Smooth muscle cell (in vitro differentiated cells): ENCODE measurements at regions not wholly inside any gene's neighbourhood (a gene's known extent, or its start where the extent isn't known, plus 50 kb on each side); places are given as distances from the start of the nearest gene placed in this dataset.

ENCODE experiments used
- DNase-seq: peaks from one replicate; lab custom pipeline; 2025; ENCODE audit not compliant: unreplicated experiment; lab: John Stamatoyannopoulos, UW
- H2AFZ ChIP-seq: fragments of 200-600 bp; sonication (generic); 2 replicates; pipeline ENCODE4 v1.6.0; 2016; ENCODE audit warnings: antibody characterized with exemption, low read depth, mild to moderate bottlenecking
- H3F3A ChIP-seq: fragments of 200-600 bp; sonication (generic); 2 replicates; pipeline ENCODE4 v1.6.0; 2017; ENCODE audit warnings: antibody characterized with exemption, low read depth
- H3K27ac ChIP-seq: fragments of 200-600 bp; sonication (generic); 2 replicates; pipeline ENCODE4 v1.5.1; 2016; ENCODE audit warnings: low read depth, mild to moderate bottlenecking
- H3K27me3 ChIP-seq: fragments of 200-600 bp; sonication (generic); 2 replicates; pipeline ENCODE4 v1.6.1; 2016; ENCODE audit warnings: low read depth, mild to moderate bottlenecking
- H3K36me3 ChIP-seq: fragments of 200-600 bp; sonication (generic); 2 replicates; pipeline ENCODE4 v1.5.1; 2016; ENCODE audit warnings: low read depth
- H3K4me1 ChIP-seq: fragments of 200-600 bp; sonication (generic); 2 replicates; pipeline ENCODE4 v1.5.1; 2016; ENCODE audit warnings: low read depth
- H3K4me2 ChIP-seq: fragments of 200-600 bp; sonication (generic); 2 replicates; pipeline ENCODE4 v1.6.0; 2016; ENCODE audit warnings: mild to moderate bottlenecking
- H3K4me3 ChIP-seq: fragments of 200-600 bp; sonication (generic); 2 replicates; pipeline ENCODE4 v1.5.1; 2016; ENCODE audit warnings: mild to moderate bottlenecking
- H3K79me2 ChIP-seq: fragments of 200-600 bp; sonication (generic); 2 replicates; pipeline ENCODE4 v1.6.0; 2016; ENCODE audit warnings: low read depth, mild to moderate bottlenecking
- H3K9ac ChIP-seq: fragments of 200-600 bp; sonication (generic); 2 replicates; pipeline ENCODE4 v1.6.0; 2016; ENCODE audit warnings: low read depth
- H3K9me3 ChIP-seq: fragments of 200-600 bp; sonication (generic); replicated peaks from 2 replicates; pipeline ENCODE4 v1.5.1; 2016; ENCODE audit warnings: low read depth
- H4K20me1 ChIP-seq: fragments of 200-600 bp; sonication (generic); 2 replicates; pipeline ENCODE4 v1.6.0; 2016; ENCODE audit warnings: low read depth
- WGBS: methylation state at CpG from one replicate; pipeline ENCODE4 v1.1.7; 2016; ENCODE audit warnings: low lambda C conversion rate; 5-methylcytosine and 5-hydroxymethylcytosine counted together
- TF ChIP-seq, protein P1 (sequence below): fragments of 200-600 bp; sonication (generic); IDR thresholded peaks from 2 replicates; pipeline ENCODE4 v1.5.1; 2017; ENCODE audit warnings: borderline replicate concordance, mild to moderate bottlenecking, antibody characterized with exemption; ENCODE audit not compliant: insufficient read depth, poor library complexity, severe bottlenecking

DNA sequence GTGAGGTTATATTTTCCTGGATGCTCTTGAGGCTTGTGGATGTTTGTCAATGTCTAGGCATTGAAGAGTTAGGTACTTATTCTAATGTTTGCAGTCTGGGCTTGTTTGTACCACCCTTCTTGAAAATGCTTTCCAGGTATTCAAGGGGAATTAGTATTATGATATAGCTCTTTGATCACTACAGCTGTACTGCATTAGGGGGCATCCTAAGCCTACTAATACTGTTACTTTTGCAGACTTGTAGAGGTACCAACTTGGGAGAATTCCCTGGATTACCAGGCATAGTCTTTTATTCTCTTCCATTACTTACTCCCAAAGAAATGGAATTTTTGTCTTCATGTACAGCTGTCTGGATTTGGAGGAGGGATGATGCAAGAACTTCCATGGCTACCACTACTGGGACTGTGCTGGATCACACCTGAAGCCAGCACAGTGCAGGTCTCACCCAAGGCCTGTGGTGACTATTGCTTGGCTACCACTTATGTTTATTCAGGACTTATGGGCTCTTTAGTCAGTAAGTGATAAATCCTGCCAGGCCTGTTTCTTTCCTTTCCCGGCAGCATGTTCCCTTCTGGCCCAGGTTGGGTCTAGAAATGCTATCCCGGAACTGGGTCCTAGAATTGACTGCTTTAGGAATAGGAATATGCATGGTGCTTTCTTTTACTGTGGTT lies 402.9 kb downstream of the IL20RB start:
- H2AFZ ChIP-seq: no peak overlapping the region
- no peak overlapping the region for H3K4me3 ChIP-seq
- H3K4me1 ChIP-seq: no peaks in the 10 kb centered on the region
- H3K9me3 ChIP-seq: no peaks in the 10 kb centered on the region
- H3K9ac ChIP-seq: no peak overlapping the region
- no peaks in the 10 kb centered on the region for H3F3A ChIP-seq
- H3K79me2 ChIP-seq: no peaks in the 10 kb centered on the region
- no peak overlapping the region for H3K27ac ChIP-seq
- TF ChIP-seq, protein P1, sequence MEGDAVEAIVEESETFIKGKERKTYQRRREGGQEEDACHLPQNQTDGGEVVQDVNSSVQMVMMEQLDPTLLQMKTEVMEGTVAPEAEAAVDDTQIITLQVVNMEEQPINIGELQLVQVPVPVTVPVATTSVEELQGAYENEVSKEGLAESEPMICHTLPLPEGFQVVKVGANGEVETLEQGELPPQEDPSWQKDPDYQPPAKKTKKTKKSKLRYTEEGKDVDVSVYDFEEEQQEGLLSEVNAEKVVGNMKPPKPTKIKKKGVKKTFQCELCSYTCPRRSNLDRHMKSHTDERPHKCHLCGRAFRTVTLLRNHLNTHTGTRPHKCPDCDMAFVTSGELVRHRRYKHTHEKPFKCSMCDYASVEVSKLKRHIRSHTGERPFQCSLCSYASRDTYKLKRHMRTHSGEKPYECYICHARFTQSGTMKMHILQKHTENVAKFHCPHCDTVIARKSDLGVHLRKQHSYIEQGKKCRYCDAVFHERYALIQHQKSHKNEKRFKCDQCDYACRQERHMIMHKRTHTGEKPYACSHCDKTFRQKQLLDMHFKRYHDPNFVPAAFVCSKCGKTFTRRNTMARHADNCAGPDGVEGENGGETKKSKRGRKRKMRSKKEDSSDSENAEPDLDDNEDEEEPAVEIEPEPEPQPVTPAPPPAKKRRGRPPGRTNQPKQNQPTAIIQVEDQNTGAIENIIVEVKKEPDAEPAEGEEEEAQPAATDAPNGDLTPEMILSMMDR: no peak
- no peak for DNase-seq
- no peaks in the 10 kb centered on the region for H3K27me3 ChIP-seq
- 88% methylated on average over 2 of the region's 2 CpGs for WGBS
- no peaks in the 10 kb centered on the region for H3K36me3 ChIP-seq
- H4K20me1 ChIP-seq: no peaks in the 10 kb centered on the region
- no peak overlapping the region for H3K4me2 ChIP-seq

DNA sequence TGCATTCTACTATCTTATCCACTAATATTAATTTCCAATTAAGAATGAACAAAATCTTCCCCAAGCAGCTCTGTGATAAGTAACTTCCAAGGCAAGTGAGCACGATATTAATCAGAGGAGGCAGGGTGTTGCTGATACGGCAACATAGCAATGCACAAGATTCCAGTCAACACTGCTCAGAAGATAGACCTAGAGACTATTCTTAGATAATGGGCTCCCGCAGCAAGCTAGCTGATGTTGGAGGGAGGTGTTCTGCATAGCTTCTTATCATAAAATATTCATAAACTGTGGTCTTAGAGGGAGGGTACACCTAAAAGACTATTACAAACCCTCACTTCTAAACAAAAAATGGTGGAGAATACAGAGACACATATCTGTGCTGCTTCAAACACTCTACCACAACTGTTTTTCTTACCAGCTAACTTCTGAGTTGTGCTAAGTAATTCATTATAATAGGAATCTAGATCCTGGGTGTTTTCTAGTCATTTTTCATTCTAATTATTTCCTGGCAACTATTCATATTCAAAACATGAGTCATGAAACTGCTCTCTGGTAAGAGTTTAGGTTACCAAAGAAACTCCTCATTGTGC lies 382.0 kb upstream of the SOX14 start:
- Histone ChIP-seq H3F3A (no peaks in the 10 kb centered on the region), H3K36me3 (no peaks in the 10 kb centered on the region), H3K9me3 (no peaks in the 10 kb centered on the region), H3K4me1 (no peaks in the 10 kb centered on the region), H3K27ac (no peak overlapping the region), H2AFZ (no peak overlapping the region), H4K20me1 (no peaks in the 10 kb centered on the region), H3K9ac (no peak overlapping the region), H3K79me2 (no peaks in the 10 kb centered on the region), H3K4me2 (no peak overlapping the region), H3K27me3 (no peaks in the 10 kb centered on the region), H3K4me3 (no peak overlapping the region)
- DNase-seq: no peak
- WGBS: 94% methylated on average over 3 of the region's 3 CpGs
- TF ChIP-seq, protein P1: no peak

DNA sequence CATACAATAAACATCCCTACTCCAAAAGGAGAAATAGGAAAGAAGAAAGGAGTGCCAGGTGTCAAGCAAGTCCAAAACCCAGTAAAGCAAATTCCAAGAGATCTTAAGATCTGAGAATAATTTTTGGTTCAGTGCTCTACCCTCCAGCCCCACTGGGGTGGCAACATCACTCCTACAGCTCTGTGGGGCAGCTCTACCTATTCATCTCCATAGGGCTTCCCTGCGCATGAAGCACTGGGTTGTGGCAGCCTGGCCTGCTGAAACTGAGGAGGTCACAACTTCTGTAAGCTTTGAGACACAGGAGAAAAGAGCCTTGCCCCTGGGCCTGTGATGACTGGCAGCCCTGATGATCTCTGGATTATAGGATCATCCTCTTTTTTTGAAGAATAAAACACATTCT lies 378.2 kb upstream of the SOX14 start:
- no peaks in the 10 kb centered on the region for H3K27me3 ChIP-seq
- WGBS: 88% methylated on average over 1 of the region's 1 CpG
- no peak for DNase-seq
- no peak overlapping the region for H2AFZ ChIP-seq
- H3F3A ChIP-seq: no peaks in the 10 kb centered on the region
- TF ChIP-seq, protein P1: no peak
- H3K9me3 ChIP-seq: no peaks in the 10 kb centered on the region
- H3K27ac ChIP-seq: no peak overlapping the region
- H3K4me1 ChIP-seq: no peaks in the 10 kb centered on the region
- no peaks in the 10 kb centered on the region for H3K79me2 ChIP-seq
- H3K4me3 ChIP-seq: no peak overlapping the region
- H3K9ac ChIP-seq: no peak overlapping the region
- no peak overlapping the region for H3K4me2 ChIP-seq
- no peaks in the 10 kb centered on the region for H3K36me3 ChIP-seq
- no peaks in the 10 kb centered on the region for H4K20me1 ChIP-seq

DNA sequence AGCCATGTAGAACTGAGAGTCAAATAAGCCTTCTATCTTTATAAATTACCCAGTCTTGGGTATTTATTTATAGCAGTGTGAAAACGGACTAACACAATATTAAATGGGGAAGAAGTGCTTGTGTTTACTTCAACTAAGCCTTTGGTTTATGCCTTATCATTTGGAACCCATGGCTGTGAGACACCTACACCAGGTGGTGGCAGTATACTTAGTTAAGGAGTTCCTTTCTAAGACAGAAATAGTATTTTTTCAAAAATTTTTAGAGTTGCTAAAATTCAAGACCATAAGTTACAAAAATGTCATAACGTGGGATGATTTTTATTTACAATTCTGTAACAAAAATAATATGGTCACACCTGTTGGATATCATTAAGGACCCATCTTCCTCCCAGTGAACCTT lies 354.5 kb upstream of the SOX14 start:
- H3K79me2 ChIP-seq: no peaks in the 10 kb centered on the region
- 22% methylated on average over 2 of the region's 2 CpGs for WGBS
- no peaks in the 10 kb centered on the region for H3K9me3 ChIP-seq
- no peaks in the 10 kb centered on the region for H4K20me1 ChIP-seq
- H3K27ac ChIP-seq: no peak overlapping the region
- H3F3A ChIP-seq: no peaks in the 10 kb centered on the region
- no peak overlapping the region for H2AFZ ChIP-seq
- H3K4me3 ChIP-seq: no peak overlapping the region
- H3K9ac ChIP-seq: no peak overlapping the region
- no peak overlapping the region for H3K4me2 ChIP-seq
- TF ChIP-seq, protein P1: no peak
- no peak for DNase-seq
- no peaks in the 10 kb centered on the region for H3K4me1 ChIP-seq
- no peaks in the 10 kb centered on the region for H3K36me3 ChIP-seq
- H3K27me3 ChIP-seq: peaks cover 4% of the 10 kb centered on the region
